GM23338 (cell line): ENCODE measurements at regions not wholly inside any gene's neighbourhood (a gene's known extent, or its start where the extent isn't known, plus 50 kb on each side); places are given as distances from the start of the nearest gene placed in this dataset.

Experiments
- ATAC-seq: fragments of 200-7000 bp; cut with Tn5 transposase; 3 replicates; pipeline ENCODE4 v1.9.1; 2020
- DNase-seq: peaks from one replicate; pipeline ENCODE4 v3.0.0-alpha.2; 2015; ENCODE audit warnings: low spot score
- H2AFZ ChIP-seq: fragments of 200-600 bp; sonication (generic); 2 replicates; pipeline ENCODE4 v1.8.0; 2016; ENCODE audit warnings: antibody characterized with exemption, mild to moderate bottlenecking, moderate library complexity
- H3F3A ChIP-seq: fragments of 200-600 bp; sonication (generic); replicated peaks from 2 replicates; pipeline ENCODE4 v1.8.0; 2017; ENCODE audit warnings: antibody characterized with exemption, mixed run types, low read depth
- H3K27ac ChIP-seq: fragments of 200-600 bp; sonication (generic); 2 replicates; pipeline ENCODE4 v1.6.1; 2016; ENCODE audit warnings: low read depth
- H3K27me3 ChIP-seq: fragments of 200-600 bp; sonication (generic); 2 replicates; pipeline ENCODE4 v1.8.0; 2016; ENCODE audit warnings: mild to moderate bottlenecking, mixed run types, moderate library complexity; ENCODE audit not compliant: insufficient read depth
- H3K36me3 ChIP-seq: fragments of 200-600 bp; sonication (generic); 2 replicates; pipeline ENCODE4 v1.8.0; 2016; ENCODE audit warnings: mild to moderate bottlenecking; ENCODE audit not compliant: insufficient read depth
- H3K4me1 ChIP-seq: fragments of 200-600 bp; sonication (generic); 2 replicates; pipeline ENCODE4 v1.8.0; 2016; ENCODE audit warnings: mild to moderate bottlenecking, moderate library complexity; ENCODE audit not compliant: insufficient read depth
- H3K4me2 ChIP-seq: fragments of 200-600 bp; sonication (generic); 2 replicates; pipeline ENCODE4 v1.7.1; 2017; ENCODE audit warnings: mixed run types
- H3K4me3 ChIP-seq: fragments of 200-600 bp; sonication (generic); 2 replicates; pipeline ENCODE4 v1.6.1; 2016; ENCODE audit warnings: mixed run types
- H3K79me2 ChIP-seq: fragments of 200-600 bp; sonication (generic); replicated peaks from 2 replicates; pipeline ENCODE4 v1.8.0; 2017; ENCODE audit warnings: mild to moderate bottlenecking; ENCODE audit not compliant: insufficient read depth
- H3K9me2 ChIP-seq: fragments of 200-600 bp; sonication (generic); 2 replicates; pipeline ENCODE4 v1.8.0; 2017; ENCODE audit not compliant: insufficient read depth
- H4K20me1 ChIP-seq: fragments of 200-600 bp; sonication (generic); replicated peaks from 2 replicates; pipeline ENCODE4 v1.8.0; 2017; ENCODE audit warnings: mild to moderate bottlenecking; ENCODE audit not compliant: insufficient read depth
- H3K27ac Mint-ChIP-seq: 2 replicates; pipeline ENCODE4 v1.8.0; 2020; ENCODE audit warnings: inconsistent platforms, mild to moderate bottlenecking, moderate library complexity, mixed read lengths
- H3K27me3 Mint-ChIP-seq: 3 replicates; pipeline ENCODE4 v1.8.0; 2022; ENCODE audit warnings: low read depth, mild to moderate bottlenecking, moderate library complexity, mixed read lengths, inconsistent platforms; ENCODE audit not compliant: insufficient read depth, poor library complexity
- H3K36me3 Mint-ChIP-seq: 3 replicates; pipeline ENCODE4 v1.8.0; 2021; ENCODE audit warnings: low read depth, mild to moderate bottlenecking, inconsistent platforms, moderate library complexity, mixed read lengths
- H3K4me1 Mint-ChIP-seq: 3 replicates; pipeline ENCODE4 v1.8.0; 2020; ENCODE audit warnings: mild to moderate bottlenecking, inconsistent platforms, mixed read lengths
- H3K4me3 Mint-ChIP-seq: 3 replicates; pipeline ENCODE4 v1.8.0; 2021; ENCODE audit warnings: moderate library complexity, mild to moderate bottlenecking, inconsistent platforms, mixed read lengths
- H3K9me3 Mint-ChIP-seq: 3 replicates; pipeline ENCODE4 v1.8.0; 2020; ENCODE audit warnings: moderate library complexity, mild to moderate bottlenecking, inconsistent platforms, mixed read lengths
- CREB1 ChIP-seq: fragments of 250-450 bp; sonication (Bioruptor Pico); IDR thresholded peaks from 2 replicates; pipeline ENCODE4 v1.5.0; 2020; ENCODE audit warnings: low read depth, mild to moderate bottlenecking, moderate library complexity
- EZH2 ChIP-seq: fragments of 200-600 bp; sonication (generic); IDR thresholded peaks from one replicate; pipeline ENCODE4 v1.8.0; 2017; ENCODE audit warnings: antibody characterized with exemption, mild to moderate bottlenecking, low read depth; ENCODE audit not compliant: unreplicated experiment
- EZH2phosphoT487 ChIP-seq: fragments of 200-600 bp; sonication (generic); IDR thresholded peaks from one replicate; pipeline ENCODE4 v1.8.1; 2018; ENCODE audit warnings: antibody characterized with exemption; ENCODE audit not compliant: unreplicated experiment
- NANOG ChIP-seq: IDR thresholded peaks from 2 replicates; pipeline ENCODE4 v1.6.1; 2016; ENCODE audit warnings: antibody characterized with exemption, borderline replicate concordance
- POLR2AphosphoS5 ChIP-seq: IDR thresholded peaks from 2 replicates; pipeline ENCODE4 v1.6.1; 2016; ENCODE audit warnings: antibody characterized with exemption, low read depth
- REST ChIP-seq: IDR thresholded peaks from one replicate; pipeline ENCODE4 v1.6.1; 2018; ENCODE audit warnings: antibody characterized with exemption; ENCODE audit not compliant: unreplicated experiment
- STAT1 ChIP-seq: IDR thresholded peaks from one replicate; pipeline ENCODE4 v1.6.1; 2016; ENCODE audit warnings: antibody characterized with exemption; ENCODE audit not compliant: unreplicated experiment
- ZNF114 ChIP-seq: fragments of 250-450 bp; sonication (Bioruptor Pico); IDR thresholded peaks from 2 replicates; pipeline ENCODE4 v1.5.0; 2020; ENCODE audit warnings: mild to moderate bottlenecking, moderate library complexity
- ZNF331 ChIP-seq: fragments of 250-450 bp; sonication (Bioruptor Pico); IDR thresholded peaks from 2 replicates; pipeline ENCODE4 v1.5.0; 2020; ENCODE audit warnings: low read depth, mild to moderate bottlenecking, moderate library complexity
- TF ChIP-seq, protein P1 (sequence below): fragments of 250-450 bp; sonication (Bioruptor Pico); IDR thresholded peaks from 2 replicates; pipeline ENCODE4 v1.5.0; 2020; ENCODE audit warnings: mild to moderate bottlenecking, moderate library complexity

DNA sequence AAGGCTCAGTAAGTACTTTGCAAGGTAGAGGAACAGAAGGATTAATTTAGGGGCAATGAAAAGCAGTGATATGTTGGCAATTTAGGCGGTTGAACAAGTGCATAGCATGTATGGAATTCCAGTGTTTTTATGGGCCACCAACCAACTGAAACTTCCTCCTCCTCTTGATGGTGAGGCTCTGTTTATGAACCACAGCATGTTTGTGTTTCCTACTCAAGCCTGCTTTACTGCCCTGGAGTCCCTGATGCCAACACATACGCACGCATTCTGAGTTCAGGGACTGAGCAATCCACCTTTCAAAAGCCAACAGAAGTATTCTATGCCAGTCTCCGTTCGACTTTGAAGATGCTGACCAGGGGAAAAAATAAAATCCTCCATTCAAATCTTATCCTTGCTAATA is 417.5 kb downstream of the EFNA5 start:
- no peak for DNase-seq
- Histone ChIP-seq H3F3A (no peaks in the 10 kb centered on the region), H3K27me3 (no peaks in the 10 kb centered on the region), H3K9me2 (0 out of 2 replicates have a peak, but pooled peaks cover 3% of the 10 kb centered on the region), H4K20me1 (no peaks in the 10 kb centered on the region), H2AFZ (no peak overlapping the region), H3K4me3 (no peak overlapping the region), H3K36me3 (no peaks in the 10 kb centered on the region), H3K4me1 (no peaks in the 10 kb centered on the region), H3K4me2 (no peak overlapping the region), H3K27ac (no peak overlapping the region), H3K79me2 (no peaks in the 10 kb centered on the region)
- TF ChIP-seq POLR2AphosphoS5 (no peak), ZNF114 (CRISPR knock-in tag) (no peak), CREB1 (CRISPR knock-in tag) (no peak)
- no peaks in the 10 kb centered on the region for H3K36me3 Mint-ChIP-seq
- H3K27ac Mint-ChIP-seq, result no peak overlapping the region
- no peak overlapping the region for H3K4me3 Mint-ChIP-seq
- no peaks in the 10 kb centered on the region for H3K9me3 Mint-ChIP-seq
- H3K27me3 Mint-ChIP-seq, result peaks cover 1% of the 10 kb centered on the region
- ATAC-seq, result no peak
- H3K4me1 Mint-ChIP-seq, result no peaks in the 10 kb centered on the region

- Histone ChIP-seq H3K4me3 (no peak overlapping the region), H3K4me1 (no peaks in the 10 kb centered on the region), H4K20me1 (no peaks in the 10 kb centered on the region), H3K36me3 (no peaks in the 10 kb centered on the region), H3K9me2 (no peaks in the 10 kb centered on the region), H3K4me2 (no peak overlapping the region), H3K27me3 (no peaks in the 10 kb centered on the region), H3K79me2 (no peaks in the 10 kb centered on the region), H3K27ac (no peak overlapping the region), H3F3A (no peaks in the 10 kb centered on the region), H2AFZ (no peak overlapping the region)
- Mint-ChIP-seq H3K27me3 (peaks cover 1% of the 10 kb centered on the region), H3K27ac (no peak overlapping the region), H3K4me3 (no peak overlapping the region), H3K36me3 (no peaks in the 10 kb centered on the region), H3K9me3 (no peaks in the 10 kb centered on the region), H3K4me1 (no peaks in the 10 kb centered on the region)
- DNase-seq (no peak), ATAC-seq (no peak)
- TF ChIP-seq STAT1 (no peak), EZH2phosphoT487 (no peak), EZH2 (no peak), ZNF114 (CRISPR knock-in tag) (no peak), NANOG (no peak), CREB1 (CRISPR knock-in tag) (no peak), REST (no peak), ZNF331 (CRISPR knock-in tag) (no peak)
- TF ChIP-seq, protein P1, sequence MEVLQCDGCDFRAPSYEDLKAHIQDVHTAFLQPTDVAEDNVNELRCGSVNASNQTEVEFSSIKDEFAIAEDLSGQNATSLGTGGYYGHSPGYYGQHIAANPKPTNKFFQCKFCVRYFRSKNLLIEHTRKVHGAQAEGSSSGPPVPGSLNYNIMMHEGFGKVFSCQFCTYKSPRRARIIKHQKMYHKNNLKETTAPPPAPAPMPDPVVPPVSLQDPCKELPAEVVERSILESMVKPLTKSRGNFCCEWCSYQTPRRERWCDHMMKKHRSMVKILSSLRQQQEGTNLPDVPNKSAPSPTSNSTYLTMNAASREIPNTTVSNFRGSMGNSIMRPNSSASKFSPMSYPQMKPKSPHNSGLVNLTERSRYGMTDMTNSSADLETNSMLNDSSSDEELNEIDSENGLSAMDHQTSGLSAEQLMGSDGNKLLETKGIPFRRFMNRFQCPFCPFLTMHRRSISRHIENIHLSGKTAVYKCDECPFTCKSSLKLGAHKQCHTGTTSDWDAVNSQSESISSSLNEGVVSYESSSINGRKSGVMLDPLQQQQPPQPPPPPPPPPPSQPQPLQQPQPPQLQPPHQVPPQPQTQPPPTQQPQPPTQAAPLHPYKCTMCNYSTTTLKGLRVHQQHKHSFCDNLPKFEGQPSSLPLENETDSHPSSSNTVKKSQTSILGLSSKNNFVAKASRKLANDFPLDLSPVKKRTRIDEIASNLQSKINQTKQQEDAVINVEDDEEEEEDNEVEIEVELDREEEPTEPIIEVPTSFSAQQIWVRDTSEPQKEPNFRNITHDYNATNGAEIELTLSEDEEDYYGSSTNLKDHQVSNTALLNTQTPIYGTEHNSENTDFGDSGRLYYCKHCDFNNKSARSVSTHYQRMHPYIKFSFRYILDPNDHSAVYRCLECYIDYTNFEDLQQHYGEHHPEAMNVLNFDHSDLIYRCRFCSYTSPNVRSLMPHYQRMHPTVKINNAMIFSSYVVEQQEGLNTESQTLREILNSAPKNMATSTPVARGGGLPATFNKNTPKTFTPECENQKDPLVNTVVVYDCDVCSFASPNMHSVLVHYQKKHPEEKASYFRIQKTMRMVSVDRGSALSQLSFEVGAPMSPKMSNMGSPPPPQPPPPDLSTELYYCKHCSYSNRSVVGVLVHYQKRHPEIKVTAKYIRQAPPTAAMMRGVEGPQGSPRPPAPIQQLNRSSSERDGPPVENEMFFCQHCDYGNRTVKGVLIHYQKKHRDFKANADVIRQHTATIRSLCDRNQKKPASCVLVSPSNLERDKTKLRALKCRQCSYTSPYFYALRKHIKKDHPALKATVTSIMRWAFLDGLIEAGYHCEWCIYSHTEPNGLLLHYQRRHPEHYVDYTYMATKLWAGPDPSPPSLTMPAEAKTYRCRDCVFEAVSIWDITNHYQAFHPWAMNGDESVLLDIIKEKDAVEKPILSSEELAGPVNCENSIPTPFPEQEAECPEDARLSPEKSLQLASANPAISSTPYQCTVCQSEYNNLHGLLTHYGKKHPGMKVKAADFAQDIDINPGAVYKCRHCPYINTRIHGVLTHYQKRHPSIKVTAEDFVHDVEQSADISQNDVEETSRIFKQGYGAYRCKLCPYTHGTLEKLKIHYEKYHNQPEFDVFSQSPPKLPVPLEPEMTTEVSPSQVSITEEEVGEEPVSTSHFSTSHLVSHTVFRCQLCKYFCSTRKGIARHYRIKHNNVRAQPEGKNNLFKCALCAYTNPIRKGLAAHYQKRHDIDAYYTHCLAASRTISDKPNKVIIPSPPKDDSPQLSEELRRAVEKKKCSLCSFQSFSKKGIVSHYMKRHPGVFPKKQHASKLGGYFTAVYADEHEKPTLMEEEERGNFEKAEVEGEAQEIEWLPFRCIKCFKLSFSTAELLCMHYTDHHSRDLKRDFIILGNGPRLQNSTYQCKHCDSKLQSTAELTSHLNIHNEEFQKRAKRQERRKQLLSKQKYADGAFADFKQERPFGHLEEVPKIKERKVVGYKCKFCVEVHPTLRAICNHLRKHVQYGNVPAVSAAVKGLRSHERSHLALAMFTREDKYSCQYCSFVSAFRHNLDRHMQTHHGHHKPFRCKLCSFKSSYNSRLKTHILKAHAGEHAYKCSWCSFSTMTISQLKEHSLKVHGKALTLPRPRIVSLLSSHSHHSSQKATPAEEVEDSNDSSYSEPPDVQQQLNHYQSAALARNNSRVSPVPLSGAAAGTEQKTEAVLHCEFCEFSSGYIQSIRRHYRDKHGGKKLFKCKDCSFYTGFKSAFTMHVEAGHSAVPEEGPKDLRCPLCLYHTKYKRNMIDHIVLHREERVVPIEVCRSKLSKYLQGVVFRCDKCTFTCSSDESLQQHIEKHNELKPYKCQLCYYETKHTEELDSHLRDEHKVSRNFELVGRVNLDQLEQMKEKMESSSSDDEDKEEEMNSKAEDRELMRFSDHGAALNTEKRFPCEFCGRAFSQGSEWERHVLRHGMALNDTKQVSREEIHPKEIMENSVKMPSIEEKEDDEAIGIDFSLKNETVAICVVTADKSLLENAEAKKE (CRISPR knock-in tag), result no peak
Measured at GRCh38 chr5:107251151-107251550, 419.6 kb downstream of the EFNA5 start.
